Vagina (tissue), 2 donors: ENCODE measurements at regions not wholly inside any gene's neighbourhood (a gene's known extent, or its start where the extent isn't known, plus 50 kb on each side); places are given as distances from the start of the nearest gene placed in this dataset.

Experiments used
- DNase-seq, 2 donors: peaks; one replicate each; pipeline ENCODE4 v3.0.0-alpha.2; 2017; ENCODE audit errors: extremely low spot score in 2 of 2
- H3K27ac ChIP-seq: fragments of 200-600 bp; sonication (generic); one replicate; pipeline ENCODE4 v1.5.1; 2019
- H3K27me3 ChIP-seq: fragments of 200-600 bp; sonication (generic); one replicate; pipeline ENCODE4 v1.5.1; 2019
- H3K36me3 ChIP-seq, 2 donors: fragments of 200-600 bp; sonication (generic); one replicate each; pipeline ENCODE4 v1.5.1; 2017 to 2019
- H3K4me1 ChIP-seq: fragments of 200-600 bp; sonication (generic); one replicate; pipeline ENCODE4 v1.5.1; 2019
- H3K4me3 ChIP-seq, 2 donors: fragments of 200-600 bp; sonication (generic); 1 replicate in 1 of 2; 2 replicates in 1 of 2; pipeline ENCODE4 v1.5.1; 2016 to 2019
- H3K9me3 ChIP-seq: fragments of 200-600 bp; sonication (generic); one replicate; pipeline ENCODE4 v1.5.1; 2019
- CTCF ChIP-seq, 3 experiments: fragments of 450-650 bp in 2 of 3; fragments of 200-600 bp in 1 of 3; sonication (generic) in 1 of 3; IDR thresholded peaks; one replicate each; pipeline ENCODE4 v1.5.1; 2017 to 2019; ENCODE audit warnings: antibody characterized with exemption in 3 of 3, mild to moderate bottlenecking in 2 of 3, moderate library complexity in 2 of 3
- POLR2A ChIP-seq, 2 donors: fragments of 450-650 bp; IDR thresholded peaks; one replicate each; pipeline ENCODE4 v1.6.1; 2017; ENCODE audit warnings: antibody characterized with exemption in 2 of 2, mild to moderate bottlenecking in 2 of 2, moderate library complexity in 2 of 2
- POLR2AphosphoS5 ChIP-seq, 2 donors: sonication (generic); formaldehyde crosslinking; IDR thresholded peaks; one replicate each; pipeline ENCODE4 v1.9.0; 2017; ENCODE audit warnings: antibody characterized with exemption in 2 of 2, mild to moderate bottlenecking in 2 of 2, low read depth in 1 of 2; ENCODE audit not compliant: insufficient read depth in 1 of 2
- intact Hi-C: fragments of 100-400 bp; cut with DNase I; formaldehyde crosslinking; loops from one replicate; pipeline ENCODE4 v1.15.1; 2023

GRCh38 chrX:8946563-8946962 is 87.4 kb downstream of the FAM9B start:
- no peaks in the 10 kb centered on the region for H3K27me3 ChIP-seq
- TF ChIP-seq POLR2AphosphoS5 (IDR thresholded peaks at IDR 0.05; ENCODE audit: insufficient read depth in 1 of 2, low read depth in 1 of 2) (no peak), POLR2A (IDR thresholded peaks at IDR 0.05) (no peak), CTCF (IDR thresholded peaks at IDR 0.05) (no peak)
- no peaks in the 10 kb centered on the region for H3K9me3 ChIP-seq
- no peak overlapping the region for H3K27ac ChIP-seq
- no peak for DNase-seq
- no peaks in the 10 kb centered on the region for H3K36me3 ChIP-seq
- intact Hi-C loops = no loop called here
- no peak overlapping the region for H3K4me3 ChIP-seq
- H3K4me1 ChIP-seq = no peaks in the 10 kb centered on the region

- Histone ChIP-seq H3K4me1 (no peaks in the 10 kb centered on the region), H3K4me3 (no peak overlapping the region), H3K27me3 (no peaks in the 10 kb centered on the region), H3K9me3 (no peaks in the 10 kb centered on the region), H3K27ac (no peak overlapping the region), H3K36me3 (no peaks in the 10 kb centered on the region)
- DNase-seq = no peak
- no peak for TF ChIP-seq CTCF (IDR thresholded peaks at IDR 0.05)
- TF ChIP-seq POLR2AphosphoS5 (IDR thresholded peaks at IDR 0.05; ENCODE audit: insufficient read depth in 1 of 2, low read depth in 1 of 2) = no peak
- TF ChIP-seq POLR2A (IDR thresholded peaks at IDR 0.05) = no peak
- intact Hi-C loops = no loop called here
These were observed 94.6 kb downstream of the FAM9B start for GRCh38 chrX:8939322-8939721.

GRCh38 chrX:8927701-8928100 is 106.2 kb downstream of the FAM9B start:
- no peak for TF ChIP-seq POLR2AphosphoS5 (IDR thresholded peaks at IDR 0.05; ENCODE audit: insufficient read depth in 1 of 2, low read depth in 1 of 2)
- no peak for TF ChIP-seq CTCF (IDR thresholded peaks at IDR 0.05)
- TF ChIP-seq POLR2A (IDR thresholded peaks at IDR 0.05) = no peak
- no peaks in the 10 kb centered on the region for H3K9me3 ChIP-seq
- H3K36me3 ChIP-seq = no peaks in the 10 kb centered on the region
- intact Hi-C loops = no loop called here
- no peak for DNase-seq
- H3K27me3 ChIP-seq = no peaks in the 10 kb centered on the region
- H3K27ac ChIP-seq = no peak overlapping the region
- H3K4me1 ChIP-seq = no peaks in the 10 kb centered on the region
- no peak overlapping the region for H3K4me3 ChIP-seq

GRCh38 chrX:8927066-8927635 is 106.8 kb downstream of the FAM9B start:
- Histone ChIP-seq H3K36me3 (no peaks in the 10 kb centered on the region), H3K9me3 (no peaks in the 10 kb centered on the region), H3K4me1 (no peaks in the 10 kb centered on the region), H3K27me3 (no peaks in the 10 kb centered on the region), H3K4me3 (no peak overlapping the region), H3K27ac (no peak overlapping the region)
- DNase-seq = no peak
- intact Hi-C loops = no loop called here
- TF ChIP-seq POLR2A (IDR thresholded peaks at IDR 0.05) (no peak), POLR2AphosphoS5 (IDR thresholded peaks at IDR 0.05; ENCODE audit: insufficient read depth in 1 of 2, low read depth in 1 of 2) (no peak), CTCF (IDR thresholded peaks at IDR 0.05) (no peak)

GRCh38 chrX:8921615-8922014 is 112.3 kb downstream of the FAM9B start:
- intact Hi-C loops = no loop called here
- TF ChIP-seq POLR2AphosphoS5 (IDR thresholded peaks at IDR 0.05; ENCODE audit: insufficient read depth in 1 of 2, low read depth in 1 of 2) (no peak), POLR2A (IDR thresholded peaks at IDR 0.05) (no peak), CTCF (IDR thresholded peaks at IDR 0.05) (no peak)
- H3K4me1 ChIP-seq = no peaks in the 10 kb centered on the region
- no peaks in the 10 kb centered on the region for H3K27me3 ChIP-seq
- no peak overlapping the region for H3K27ac ChIP-seq
- no peak for DNase-seq
- H3K36me3 ChIP-seq = no peaks in the 10 kb centered on the region
- no peak overlapping the region for H3K4me3 ChIP-seq
- H3K9me3 ChIP-seq = no peaks in the 10 kb centered on the region
